LoVo (cell line): ENCODE measurements at regions not wholly inside any gene's neighbourhood (a gene's known extent, or its start where the extent isn't known, plus 50 kb on each side); places are given as distances from the start of the nearest gene placed in this dataset.

Experiments used
- DNase-seq: peaks from one replicate; pipeline ENCODE4 v3.0.0-alpha.2; 2016; ENCODE audit warnings: low spot score

GRCh38 chr5:122721127-122721526, 53.8 kb upstream of the SNX2 start:
- DNase-seq: no peak

GRCh38 chr5:122722341-122722740, 52.5 kb upstream of the SNX2 start:
- no peak for DNase-seq

DNA sequence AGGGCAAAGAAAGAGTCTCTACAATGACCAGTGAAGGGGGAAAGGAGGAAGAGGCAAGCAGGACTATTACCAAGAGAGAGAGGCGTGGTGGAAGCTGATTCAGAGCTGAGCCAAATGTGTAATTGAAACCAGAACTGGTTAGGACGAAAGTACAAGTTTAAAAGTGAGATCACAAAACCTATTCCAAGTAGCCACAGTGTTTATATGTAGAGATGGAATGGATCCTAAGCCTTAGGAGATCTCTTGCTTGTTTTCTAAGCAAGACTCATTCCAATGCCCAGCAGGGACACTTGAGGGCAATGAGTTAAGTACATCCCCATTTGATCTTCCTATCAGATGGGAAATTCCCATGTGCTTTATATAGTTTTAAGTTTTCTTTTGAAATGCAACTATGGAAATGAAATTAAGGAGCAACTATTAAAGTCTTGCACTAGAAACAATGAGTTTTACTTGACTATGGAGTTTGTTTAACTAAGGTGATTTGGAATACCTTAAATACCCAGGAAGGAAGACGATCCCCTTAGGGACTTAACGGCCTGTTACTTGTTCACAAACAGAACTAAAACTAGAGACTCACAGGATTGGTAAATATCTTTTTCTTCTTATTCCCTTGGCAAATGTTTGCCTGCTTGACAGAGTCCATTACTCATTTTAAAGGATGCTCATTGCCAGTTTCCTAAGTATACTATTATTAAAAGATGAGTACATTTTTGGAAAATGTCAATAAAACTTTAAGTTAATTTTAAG, 51.1 kb upstream of the SNX2 start:
- DNase-seq: no peak
